GM13977 (cell line): ENCODE measurements at regions not wholly inside any gene's neighbourhood (a gene's known extent, or its start where the extent isn't known, plus 50 kb on each side); places are given as distances from the start of the nearest gene placed in this dataset.

Experiments used
- DNase-seq: peaks from one replicate; pipeline ENCODE4 v3.0.0; 2012; ENCODE audit warnings: low spot score
- in situ Hi-C: fragments of 300-500 bp; cut with MboI; formaldehyde crosslinking; loops from one replicate; pipeline ENCODE4 v1.12.0; 2022; ENCODE audit warnings: low sequenced_read_pairs, low pct_unique_long_range_greater_than_20kb, mixed read lengths, inconsistent platforms; ENCODE audit not compliant: unreplicated experiment
- TF ChIP-seq, protein P1 (sequence below): IDR thresholded peaks from 2 replicates; pipeline ENCODE4 v1.5.1; 2012; ENCODE audit warnings: mild to moderate bottlenecking, control low read depth; ENCODE audit not compliant: insufficient read depth; ENCODE audit errors: extremely low read depth, missing control alignments

GRCh38 chr20:56956534-56956933 is 309.9 kb downstream of the BMP7 start:
- DNase-seq: no peak
- TF ChIP-seq, protein P1, sequence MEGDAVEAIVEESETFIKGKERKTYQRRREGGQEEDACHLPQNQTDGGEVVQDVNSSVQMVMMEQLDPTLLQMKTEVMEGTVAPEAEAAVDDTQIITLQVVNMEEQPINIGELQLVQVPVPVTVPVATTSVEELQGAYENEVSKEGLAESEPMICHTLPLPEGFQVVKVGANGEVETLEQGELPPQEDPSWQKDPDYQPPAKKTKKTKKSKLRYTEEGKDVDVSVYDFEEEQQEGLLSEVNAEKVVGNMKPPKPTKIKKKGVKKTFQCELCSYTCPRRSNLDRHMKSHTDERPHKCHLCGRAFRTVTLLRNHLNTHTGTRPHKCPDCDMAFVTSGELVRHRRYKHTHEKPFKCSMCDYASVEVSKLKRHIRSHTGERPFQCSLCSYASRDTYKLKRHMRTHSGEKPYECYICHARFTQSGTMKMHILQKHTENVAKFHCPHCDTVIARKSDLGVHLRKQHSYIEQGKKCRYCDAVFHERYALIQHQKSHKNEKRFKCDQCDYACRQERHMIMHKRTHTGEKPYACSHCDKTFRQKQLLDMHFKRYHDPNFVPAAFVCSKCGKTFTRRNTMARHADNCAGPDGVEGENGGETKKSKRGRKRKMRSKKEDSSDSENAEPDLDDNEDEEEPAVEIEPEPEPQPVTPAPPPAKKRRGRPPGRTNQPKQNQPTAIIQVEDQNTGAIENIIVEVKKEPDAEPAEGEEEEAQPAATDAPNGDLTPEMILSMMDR: no peak
- in situ Hi-C loops: no loop called here

- TF ChIP-seq, protein P1: no peak
- DNase-seq: no peak
- in situ Hi-C loops: no loop called here
These were observed 308.5 kb downstream of the BMP7 start for GRCh38 chr20:56957737-56958553.

- TF ChIP-seq, protein P1: no peak
- in situ Hi-C loops: no loop called here
- no peak for DNase-seq
These were observed 301.5 kb downstream of the BMP7 start for GRCh38 chr20:56964901-56965300.

GRCh38 chr20:56967916-56968315 is 298.5 kb downstream of the BMP7 start:
- in situ Hi-C loops: no loop called here
- TF ChIP-seq, protein P1: no peak
- no peak for DNase-seq

DNA sequence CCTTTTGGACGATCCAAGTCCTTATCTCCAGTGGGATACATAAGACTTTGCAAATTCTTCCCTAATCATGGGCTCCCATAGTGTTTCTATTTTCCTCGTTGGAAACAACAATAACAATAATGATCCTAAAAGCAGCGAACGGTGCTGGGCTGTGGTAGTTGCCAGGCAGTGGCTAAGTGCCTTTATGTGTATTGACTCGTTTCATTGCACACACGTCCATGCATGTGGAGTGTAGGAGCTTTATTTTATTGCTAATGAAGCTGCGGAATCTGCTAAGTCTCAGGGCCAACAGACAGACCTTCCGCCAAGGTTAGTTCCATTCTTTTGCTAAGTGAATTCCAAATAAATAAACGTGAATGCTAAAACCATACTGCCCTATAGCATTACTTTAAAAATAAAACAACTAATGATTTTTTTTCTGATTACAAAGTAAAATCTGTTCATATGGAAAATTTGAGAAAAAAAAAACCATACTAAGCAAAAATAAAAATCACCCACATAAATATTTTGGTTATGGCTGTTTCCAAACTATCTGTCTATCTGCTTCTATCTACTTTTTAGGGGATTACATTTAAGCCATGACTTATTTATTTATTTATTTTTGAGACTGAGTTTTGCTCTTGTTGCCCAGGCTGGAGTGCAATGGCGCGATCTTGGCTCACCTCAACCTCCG is 297.9 kb downstream of the BMP7 start:
- DNase-seq: no peak
- TF ChIP-seq, protein P1: no peak
- in situ Hi-C loops: no loop called here

GRCh38 chr20:56974499-56975250 is 291.8 kb downstream of the BMP7 start:
- DNase-seq: peak; percentile 41
- TF ChIP-seq, protein P1: peak; percentile 58
- in situ Hi-C loops: no loop called here
